Mesothelial cell of epicardium (in vitro differentiated cells): ENCODE measurements at regions not wholly inside any gene's neighbourhood (a gene's known extent, or its start where the extent isn't known, plus 50 kb on each side); places are given as distances from the start of the nearest gene placed in this dataset.
A peak's percentile ranks its signal among the peaks of the same experiment; 100 is the strongest.

Experiments
- DNase-seq, 2 experiments: peaks; one replicate each; pipeline ENCODE4 v3.0.0; 2021; ENCODE audit warnings: low spot score in 2 of 2; ENCODE audit not compliant: unreplicated experiment in 2 of 2
- H3K27ac Mint-ChIP-seq: 2 replicates; pipeline ENCODE4 v1.8.0; 2021; ENCODE audit warnings: mixed read lengths
- H3K27me3 Mint-ChIP-seq: 2 replicates; pipeline ENCODE4 v1.8.0; 2021; ENCODE audit warnings: low read depth, mixed read lengths
- H3K36me3 Mint-ChIP-seq: 2 replicates; pipeline ENCODE4 v1.8.0; 2021; ENCODE audit warnings: mixed read lengths
- H3K4me1 Mint-ChIP-seq: 2 replicates; pipeline ENCODE4 v1.8.0; 2021; ENCODE audit warnings: mixed read lengths
- H3K4me3 Mint-ChIP-seq: 2 replicates; pipeline ENCODE4 v1.8.0; 2021; ENCODE audit warnings: mild to moderate bottlenecking, moderate library complexity, mixed read lengths
- H3K9me3 Mint-ChIP-seq: 2 replicates; pipeline ENCODE4 v1.8.0; 2021; ENCODE audit warnings: mixed read lengths
- CTCF ChIP-seq: fragments of 200-600 bp; sonication (generic); IDR thresholded peaks from one replicate; pipeline ENCODE4 v1.5.0; 2021; ENCODE audit warnings: antibody characterized with exemption; ENCODE audit not compliant: unreplicated experiment

GRCh38 chr22:48940266-48941032 is 887.2 kb downstream of the BRD1 start:
- Mint-ChIP-seq H3K27ac (no peak overlapping the region), H3K9me3 (peaks cover 13% of the 10 kb centered on the region), H3K4me1 (peaks cover 2% of the 10 kb centered on the region), H3K4me3 (no peak overlapping the region), H3K27me3 (peaks cover 8% of the 10 kb centered on the region), H3K36me3 (no peaks in the 10 kb centered on the region)
- DNase-seq, result peak in 1 of 2 experiments; percentile 27
- TF ChIP-seq CTCF, result no peak

GRCh38 chr22:48939441-48940265 is 888.0 kb downstream of the BRD1 start:
- Mint-ChIP-seq H3K36me3 (no peaks in the 10 kb centered on the region), H3K4me1 (peaks cover 2% of the 10 kb centered on the region), H3K27me3 (peaks cover 6% of the 10 kb centered on the region), H3K4me3 (no peak overlapping the region), H3K27ac (no peak overlapping the region), H3K9me3 (peaks cover 18% of the 10 kb centered on the region)
- DNase-seq, result peak in 1 of 2 experiments; percentile 35
- TF ChIP-seq CTCF, result no peak

- Mint-ChIP-seq H3K4me3 (no peak overlapping the region), H3K27me3 (peaks cover 4% of the 10 kb centered on the region), H3K36me3 (no peaks in the 10 kb centered on the region), H3K27ac (no peak overlapping the region), H3K9me3 (peaks cover 24% of the 10 kb centered on the region), H3K4me1 (peaks cover 2% of the 10 kb centered on the region)
- no peak for TF ChIP-seq CTCF
- peak in 1 of 2 experiments; percentile 27 for DNase-seq
Measured at GRCh38 chr22:48938741-48939140, 888.9 kb downstream of the BRD1 start.

- Mint-ChIP-seq H3K27me3 (no peaks in the 10 kb centered on the region), H3K4me1 (peaks cover 2% of the 10 kb centered on the region), H3K9me3 (peaks cover 30% of the 10 kb centered on the region), H3K27ac (no peak overlapping the region), H3K4me3 (no peak overlapping the region), H3K36me3 (no peaks in the 10 kb centered on the region)
- no peak for TF ChIP-seq CTCF
- peak in 1 of 2 experiments; percentile 10 for DNase-seq
Measured at GRCh38 chr22:48937032-48937639, 890.5 kb downstream of the BRD1 start.

GRCh38 chr22:48936391-48936790 is 891.3 kb downstream of the BRD1 start:
- H3K27ac Mint-ChIP-seq, result no peak overlapping the region
- H3K27me3 Mint-ChIP-seq, result no peaks in the 10 kb centered on the region
- H3K4me3 Mint-ChIP-seq, result no peak overlapping the region
- H3K9me3 Mint-ChIP-seq, result peaks cover 30% of the 10 kb centered on the region
- H3K4me1 Mint-ChIP-seq, result peaks cover 2% of the 10 kb centered on the region
- no peaks in the 10 kb centered on the region for H3K36me3 Mint-ChIP-seq
- peak in 1 of 2 experiments; percentile 11 for DNase-seq
- TF ChIP-seq CTCF, result no peak
